IPS-15b (cell line): ENCODE measurements at regions not wholly inside any gene's neighbourhood (a gene's known extent, or its start where the extent isn't known, plus 50 kb on each side); places are given as distances from the start of the nearest gene placed in this dataset.

Experiments
- H3K27me3 ChIP-seq: one replicate; pipeline ENCODE4 v1.6.1; 2013; ENCODE audit warnings: low read length; ENCODE audit not compliant: control insufficient read depth, insufficient read depth
- H3K36me3 ChIP-seq: one replicate; pipeline ENCODE4 v1.6.1; 2013; ENCODE audit warnings: low read length; ENCODE audit not compliant: control insufficient read depth, insufficient read depth
- H3K4me1 ChIP-seq: one replicate; pipeline ENCODE4 v1.6.1; 2013; ENCODE audit warnings: mild to moderate bottlenecking, low read length; ENCODE audit not compliant: control insufficient read depth, insufficient read depth
- H3K4me3 ChIP-seq: one replicate; pipeline ENCODE4 v1.5.1; 2013; ENCODE audit warnings: low read depth, low read length
- H3K9ac ChIP-seq: one replicate; pipeline ENCODE4 v1.6.1; 2013; ENCODE audit warnings: low read depth, mild to moderate bottlenecking, low read length
- H3K9me3 ChIP-seq: one replicate; pipeline ENCODE4 v1.6.1; 2013; ENCODE audit warnings: mild to moderate bottlenecking, low read length; ENCODE audit not compliant: control insufficient read depth, insufficient read depth

DNA sequence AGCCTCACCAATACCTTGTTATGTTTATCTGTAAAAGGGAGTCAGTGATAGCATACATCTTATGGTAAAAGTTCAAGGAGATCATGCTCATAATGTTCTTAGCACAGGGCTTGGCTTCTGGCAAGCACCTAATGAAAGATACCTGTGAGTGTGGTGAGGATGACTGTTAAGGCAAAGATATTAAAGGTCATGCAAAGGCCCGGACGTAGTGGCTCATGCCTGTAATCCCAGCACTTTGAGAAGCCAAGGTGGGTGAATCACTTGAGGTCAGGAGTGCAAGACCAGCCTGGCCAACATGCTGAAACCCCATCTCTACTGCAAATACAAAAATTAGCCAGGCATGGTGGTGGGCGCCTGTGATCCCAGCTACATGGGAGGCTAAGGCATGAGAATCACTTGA lies 425.9 kb upstream of the TBX3 start:
- H3K4me1 ChIP-seq, result peaks cover 3% of the 10 kb centered on the region
- H3K27me3 ChIP-seq, result no peaks in the 10 kb centered on the region
- H3K36me3 ChIP-seq, result no peaks in the 10 kb centered on the region
- H3K9me3 ChIP-seq, result no peaks in the 10 kb centered on the region
- H3K4me3 ChIP-seq, result no peak overlapping the region
- no peak overlapping the region for H3K9ac ChIP-seq

GRCh38 chr12:115108129-115109100 lies 424.4 kb upstream of the TBX3 start:
- H3K9me3 ChIP-seq, result no peaks in the 10 kb centered on the region
- no peaks in the 10 kb centered on the region for H3K4me1 ChIP-seq
- no peak overlapping the region for H3K9ac ChIP-seq
- no peaks in the 10 kb centered on the region for H3K27me3 ChIP-seq
- no peaks in the 10 kb centered on the region for H3K36me3 ChIP-seq
- no peak overlapping the region for H3K4me3 ChIP-seq

GRCh38 chr12:115103884-115104883 lies 420.2 kb upstream of the TBX3 start:
- Histone ChIP-seq H3K27me3 (no peaks in the 10 kb centered on the region), H3K9me3 (no peaks in the 10 kb centered on the region), H3K4me3 (no peak overlapping the region), H3K4me1 (no peaks in the 10 kb centered on the region), H3K36me3 (no peaks in the 10 kb centered on the region), H3K9ac (no peak overlapping the region)

DNA sequence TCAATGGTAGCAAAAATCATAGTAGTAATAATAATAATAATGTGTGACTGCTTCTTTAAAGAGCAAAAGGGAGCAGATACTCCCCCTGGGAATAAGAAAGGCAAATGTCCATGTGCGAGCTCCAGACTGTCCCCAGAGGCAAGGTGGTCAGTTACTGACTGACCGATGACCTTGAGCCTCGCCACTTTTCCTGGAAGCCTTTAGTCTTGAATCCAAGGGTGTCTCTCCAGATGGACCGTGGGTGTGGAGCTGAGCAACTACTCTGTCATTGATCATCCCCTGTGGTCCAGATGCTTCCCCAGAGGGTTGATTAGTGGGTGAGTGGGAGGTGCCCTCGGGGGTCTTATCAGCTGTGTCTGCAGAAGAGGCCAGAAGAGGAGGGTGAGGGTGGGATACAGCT lies 418.5 kb upstream of the TBX3 start:
- no peak overlapping the region for H3K9ac ChIP-seq
- no peaks in the 10 kb centered on the region for H3K27me3 ChIP-seq
- no peaks in the 10 kb centered on the region for H3K9me3 ChIP-seq
- H3K4me3 ChIP-seq, result no peak overlapping the region
- H3K4me1 ChIP-seq, result no peaks in the 10 kb centered on the region
- no peaks in the 10 kb centered on the region for H3K36me3 ChIP-seq

DNA sequence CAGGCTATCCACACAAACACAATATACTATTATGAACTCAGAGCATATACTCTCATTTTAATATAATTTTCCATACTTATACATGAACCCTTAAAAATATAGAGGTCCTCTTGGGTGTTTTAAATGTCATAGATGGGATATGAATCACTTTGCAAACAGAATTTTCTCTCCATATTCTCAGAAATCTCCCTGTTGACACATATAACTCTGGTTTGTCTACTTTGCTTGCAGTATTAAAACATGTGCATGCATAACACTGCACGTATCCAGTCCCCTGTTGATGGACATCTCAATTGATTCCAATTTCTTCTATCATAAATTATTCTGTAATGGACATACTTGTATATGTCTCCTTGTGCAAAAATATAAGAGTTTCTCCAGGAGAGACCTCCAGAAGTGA lies 417.5 kb upstream of the TBX3 start:
- no peaks in the 10 kb centered on the region for H3K27me3 ChIP-seq
- H3K4me3 ChIP-seq, result no peak overlapping the region
- H3K9ac ChIP-seq, result no peak overlapping the region
- H3K9me3 ChIP-seq, result no peaks in the 10 kb centered on the region
- H3K36me3 ChIP-seq, result no peaks in the 10 kb centered on the region
- no peaks in the 10 kb centered on the region for H3K4me1 ChIP-seq

- Histone ChIP-seq H3K9ac (no peak overlapping the region), H3K27me3 (no peaks in the 10 kb centered on the region), H3K9me3 (no peaks in the 10 kb centered on the region), H3K4me1 (no peaks in the 10 kb centered on the region), H3K4me3 (no peak overlapping the region), H3K36me3 (no peaks in the 10 kb centered on the region)
Observed at GRCh38 chr12:115097416-115097815, 413.4 kb upstream of the TBX3 start.

GRCh38 chr12:115096588-115097397 lies 412.8 kb upstream of the TBX3 start:
- Histone ChIP-seq H3K4me3 (no peak overlapping the region), H3K9me3 (no peaks in the 10 kb centered on the region), H3K36me3 (no peaks in the 10 kb centered on the region), H3K4me1 (no peaks in the 10 kb centered on the region), H3K27me3 (no peaks in the 10 kb centered on the region), H3K9ac (no peak overlapping the region)

DNA sequence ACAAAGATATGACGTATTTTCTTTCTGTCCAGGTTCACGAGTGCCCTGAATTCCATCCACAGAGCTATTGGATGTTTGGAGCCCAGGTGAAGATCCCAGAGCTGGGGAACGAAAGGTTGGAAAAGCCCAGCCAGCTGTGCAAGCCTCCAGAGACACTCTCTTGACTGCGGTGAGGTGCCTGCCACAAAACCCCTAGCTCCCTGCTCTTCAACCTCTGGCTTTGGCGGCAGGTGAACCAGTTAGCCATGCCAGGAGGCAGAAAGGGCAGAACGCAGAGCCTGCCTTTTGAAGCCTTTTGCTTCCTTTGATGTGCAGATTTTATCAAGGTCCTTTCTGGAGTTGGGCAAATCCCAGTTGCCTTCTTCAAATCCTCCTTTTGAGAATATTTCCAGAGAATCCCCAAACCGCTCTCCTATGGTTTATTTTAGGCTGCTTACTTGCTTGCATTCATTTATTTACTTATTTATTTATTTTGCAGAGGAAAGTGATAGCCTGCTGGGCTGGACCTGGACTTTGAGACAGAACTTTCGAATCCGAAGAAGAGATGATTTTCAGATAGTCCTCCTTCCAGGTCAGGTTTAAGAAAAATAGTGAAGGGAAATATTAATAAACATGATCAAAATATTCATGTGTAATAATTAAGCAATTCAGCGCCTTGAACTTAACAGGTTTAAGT lies 411.2 kb upstream of the TBX3 start:
- no peaks in the 10 kb centered on the region for H3K4me1 ChIP-seq
- H3K27me3 ChIP-seq, result no peaks in the 10 kb centered on the region
- H3K36me3 ChIP-seq, result no peaks in the 10 kb centered on the region
- no peak overlapping the region for H3K4me3 ChIP-seq
- H3K9ac ChIP-seq, result no peak overlapping the region
- H3K9me3 ChIP-seq, result no peaks in the 10 kb centered on the region

- Histone ChIP-seq H3K4me3 (no peak overlapping the region), H3K9ac (no peak overlapping the region), H3K4me1 (no peaks in the 10 kb centered on the region), H3K36me3 (no peaks in the 10 kb centered on the region), H3K9me3 (no peaks in the 10 kb centered on the region), H3K27me3 (no peaks in the 10 kb centered on the region)
Observed at GRCh38 chr12:115094163-115094816, 410.3 kb upstream of the TBX3 start.

DNA sequence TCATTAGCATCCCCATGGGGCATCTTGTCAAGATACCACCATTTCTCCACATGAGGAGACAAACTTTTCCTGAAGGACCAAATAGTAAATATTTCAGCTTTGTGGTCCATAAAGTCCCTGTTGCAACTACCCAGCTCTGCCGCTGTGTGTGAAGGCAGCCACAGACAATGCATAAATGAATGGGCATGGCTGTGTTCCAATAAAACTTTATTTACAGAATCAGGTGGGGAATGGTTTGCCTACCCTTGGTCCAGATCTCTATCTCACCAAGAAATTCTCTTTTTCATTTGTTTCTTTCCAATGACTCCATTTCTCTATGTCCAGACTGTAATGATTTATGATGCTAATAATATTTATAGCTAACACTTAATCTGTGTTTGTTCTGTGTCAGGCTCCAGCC lies 409.3 kb upstream of the TBX3 start:
- no peaks in the 10 kb centered on the region for H3K27me3 ChIP-seq
- H3K36me3 ChIP-seq, result no peaks in the 10 kb centered on the region
- no peaks in the 10 kb centered on the region for H3K4me1 ChIP-seq

More for the DNA sequence above, 409.3 kb upstream of the TBX3 start:
- no peak overlapping the region for H3K9ac ChIP-seq
- no peak overlapping the region for H3K4me3 ChIP-seq
- no peaks in the 10 kb centered on the region for H3K9me3 ChIP-seq
